PFSK-1 (cell line): ENCODE measurements at regions not wholly inside any gene's neighbourhood (a gene's known extent, or its start where the extent isn't known, plus 50 kb on each side); places are given as distances from the start of the nearest gene placed in this dataset.

Experiments
- POLR2AphosphoS5 ChIP-seq: IDR thresholded peaks from 2 replicates; pipeline ENCODE4 v1.6.1; 2012; ENCODE audit warnings: low read depth, mild to moderate bottlenecking, control low read depth, low read length, moderate library complexity
- SIN3A ChIP-seq: IDR thresholded peaks from 2 replicates; pipeline ENCODE4 v1.6.1; 2012; ENCODE audit warnings: mild to moderate bottlenecking, low read length, moderate library complexity, borderline replicate concordance; ENCODE audit not compliant: insufficient read depth
- TAF1 ChIP-seq: IDR thresholded peaks from 2 replicates; pipeline ENCODE4 v1.6.1; 2012; ENCODE audit warnings: low read length, control low read depth, borderline replicate concordance; ENCODE audit not compliant: insufficient read depth
- TF ChIP-seq, protein P1 (sequence below), 2 experiments: IDR thresholded peaks; 2 replicates each; pipeline versions ENCODE4 v1.6.1 to v1.8.0; 2011 to 2012; ENCODE audit warnings: low read depth in 2 of 2, low read length in 2 of 2, control low read depth in 1 of 2, inconsistent platforms in 1 of 2, mild to moderate bottlenecking in 1 of 2, moderate library complexity in 1 of 2; ENCODE audit not compliant: insufficient read depth in 1 of 2

DNA sequence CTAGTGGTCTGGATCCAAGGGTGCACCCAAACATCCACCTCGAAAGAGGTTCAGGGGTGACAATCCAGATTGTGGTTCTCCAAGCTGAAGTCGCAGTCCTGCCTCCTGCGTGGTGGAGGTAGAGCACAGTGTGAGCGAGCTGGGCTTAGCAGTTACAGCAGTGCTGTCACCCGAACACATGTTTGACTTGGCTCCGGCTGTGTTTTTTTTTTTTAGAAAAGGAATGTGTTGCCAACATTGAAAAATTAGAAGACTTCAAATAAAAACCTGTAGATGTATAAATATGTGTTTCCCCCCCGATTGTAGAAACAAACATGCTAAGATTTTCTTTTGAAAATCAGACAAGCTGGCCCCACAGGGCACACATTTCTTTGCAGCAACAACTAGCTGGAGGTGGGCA lies 530.8 kb downstream of the SHQ1 start:
- TF ChIP-seq, protein P1, sequence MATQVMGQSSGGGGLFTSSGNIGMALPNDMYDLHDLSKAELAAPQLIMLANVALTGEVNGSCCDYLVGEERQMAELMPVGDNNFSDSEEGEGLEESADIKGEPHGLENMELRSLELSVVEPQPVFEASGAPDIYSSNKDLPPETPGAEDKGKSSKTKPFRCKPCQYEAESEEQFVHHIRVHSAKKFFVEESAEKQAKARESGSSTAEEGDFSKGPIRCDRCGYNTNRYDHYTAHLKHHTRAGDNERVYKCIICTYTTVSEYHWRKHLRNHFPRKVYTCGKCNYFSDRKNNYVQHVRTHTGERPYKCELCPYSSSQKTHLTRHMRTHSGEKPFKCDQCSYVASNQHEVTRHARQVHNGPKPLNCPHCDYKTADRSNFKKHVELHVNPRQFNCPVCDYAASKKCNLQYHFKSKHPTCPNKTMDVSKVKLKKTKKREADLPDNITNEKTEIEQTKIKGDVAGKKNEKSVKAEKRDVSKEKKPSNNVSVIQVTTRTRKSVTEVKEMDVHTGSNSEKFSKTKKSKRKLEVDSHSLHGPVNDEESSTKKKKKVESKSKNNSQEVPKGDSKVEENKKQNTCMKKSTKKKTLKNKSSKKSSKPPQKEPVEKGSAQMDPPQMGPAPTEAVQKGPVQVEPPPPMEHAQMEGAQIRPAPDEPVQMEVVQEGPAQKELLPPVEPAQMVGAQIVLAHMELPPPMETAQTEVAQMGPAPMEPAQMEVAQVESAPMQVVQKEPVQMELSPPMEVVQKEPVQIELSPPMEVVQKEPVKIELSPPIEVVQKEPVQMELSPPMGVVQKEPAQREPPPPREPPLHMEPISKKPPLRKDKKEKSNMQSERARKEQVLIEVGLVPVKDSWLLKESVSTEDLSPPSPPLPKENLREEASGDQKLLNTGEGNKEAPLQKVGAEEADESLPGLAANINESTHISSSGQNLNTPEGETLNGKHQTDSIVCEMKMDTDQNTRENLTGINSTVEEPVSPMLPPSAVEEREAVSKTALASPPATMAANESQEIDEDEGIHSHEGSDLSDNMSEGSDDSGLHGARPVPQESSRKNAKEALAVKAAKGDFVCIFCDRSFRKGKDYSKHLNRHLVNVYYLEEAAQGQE (IDR thresholded peaks at IDR 0.05; ENCODE audit: insufficient read depth in 1 of 2, low read depth in 2 of 2, low read length in 2 of 2) = no peak
- TF ChIP-seq TAF1 = no peak
- no peak for TF ChIP-seq POLR2AphosphoS5
- TF ChIP-seq SIN3A = no peak
